ENCODE measurements at regions not wholly inside any gene's neighbourhood (a gene's known extent, or its start where the extent isn't known, plus 50 kb on each side); places are given as distances from the start of the nearest gene placed in this dataset.
A peak's percentile ranks its signal among the peaks of the same experiment; 100 is the strongest.

DNA sequence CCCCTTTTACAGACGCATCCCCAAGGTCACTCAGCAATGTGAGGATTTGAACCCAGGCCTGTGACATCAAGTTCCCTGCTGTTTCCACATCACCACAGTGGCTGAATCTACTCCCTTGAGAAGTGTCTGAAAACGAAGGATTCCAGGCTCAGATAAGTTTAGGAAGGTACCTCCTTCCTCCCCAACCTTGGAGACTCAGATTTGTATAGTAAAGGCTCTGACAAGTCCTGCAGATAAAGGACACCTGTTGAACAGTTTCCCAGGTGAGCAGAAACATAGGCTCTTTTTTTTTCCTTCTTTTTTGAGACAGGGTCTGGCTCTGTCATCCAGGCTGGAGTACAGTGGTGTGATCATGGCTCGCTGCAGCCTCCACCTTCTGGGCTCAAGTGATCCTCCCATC is 56.4 kb upstream of the PTPRS start:
- TF ChIP-seq, protein P1, sequence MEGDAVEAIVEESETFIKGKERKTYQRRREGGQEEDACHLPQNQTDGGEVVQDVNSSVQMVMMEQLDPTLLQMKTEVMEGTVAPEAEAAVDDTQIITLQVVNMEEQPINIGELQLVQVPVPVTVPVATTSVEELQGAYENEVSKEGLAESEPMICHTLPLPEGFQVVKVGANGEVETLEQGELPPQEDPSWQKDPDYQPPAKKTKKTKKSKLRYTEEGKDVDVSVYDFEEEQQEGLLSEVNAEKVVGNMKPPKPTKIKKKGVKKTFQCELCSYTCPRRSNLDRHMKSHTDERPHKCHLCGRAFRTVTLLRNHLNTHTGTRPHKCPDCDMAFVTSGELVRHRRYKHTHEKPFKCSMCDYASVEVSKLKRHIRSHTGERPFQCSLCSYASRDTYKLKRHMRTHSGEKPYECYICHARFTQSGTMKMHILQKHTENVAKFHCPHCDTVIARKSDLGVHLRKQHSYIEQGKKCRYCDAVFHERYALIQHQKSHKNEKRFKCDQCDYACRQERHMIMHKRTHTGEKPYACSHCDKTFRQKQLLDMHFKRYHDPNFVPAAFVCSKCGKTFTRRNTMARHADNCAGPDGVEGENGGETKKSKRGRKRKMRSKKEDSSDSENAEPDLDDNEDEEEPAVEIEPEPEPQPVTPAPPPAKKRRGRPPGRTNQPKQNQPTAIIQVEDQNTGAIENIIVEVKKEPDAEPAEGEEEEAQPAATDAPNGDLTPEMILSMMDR (IDR thresholded peaks at IDR 0.05): no peak
- H3K36me3 ChIP-seq: no peaks in the 10 kb centered on the region
- no peaks in the 10 kb centered on the region for H3K27me3 ChIP-seq (replicated peaks; ENCODE audit: insufficient read depth)

DNA sequence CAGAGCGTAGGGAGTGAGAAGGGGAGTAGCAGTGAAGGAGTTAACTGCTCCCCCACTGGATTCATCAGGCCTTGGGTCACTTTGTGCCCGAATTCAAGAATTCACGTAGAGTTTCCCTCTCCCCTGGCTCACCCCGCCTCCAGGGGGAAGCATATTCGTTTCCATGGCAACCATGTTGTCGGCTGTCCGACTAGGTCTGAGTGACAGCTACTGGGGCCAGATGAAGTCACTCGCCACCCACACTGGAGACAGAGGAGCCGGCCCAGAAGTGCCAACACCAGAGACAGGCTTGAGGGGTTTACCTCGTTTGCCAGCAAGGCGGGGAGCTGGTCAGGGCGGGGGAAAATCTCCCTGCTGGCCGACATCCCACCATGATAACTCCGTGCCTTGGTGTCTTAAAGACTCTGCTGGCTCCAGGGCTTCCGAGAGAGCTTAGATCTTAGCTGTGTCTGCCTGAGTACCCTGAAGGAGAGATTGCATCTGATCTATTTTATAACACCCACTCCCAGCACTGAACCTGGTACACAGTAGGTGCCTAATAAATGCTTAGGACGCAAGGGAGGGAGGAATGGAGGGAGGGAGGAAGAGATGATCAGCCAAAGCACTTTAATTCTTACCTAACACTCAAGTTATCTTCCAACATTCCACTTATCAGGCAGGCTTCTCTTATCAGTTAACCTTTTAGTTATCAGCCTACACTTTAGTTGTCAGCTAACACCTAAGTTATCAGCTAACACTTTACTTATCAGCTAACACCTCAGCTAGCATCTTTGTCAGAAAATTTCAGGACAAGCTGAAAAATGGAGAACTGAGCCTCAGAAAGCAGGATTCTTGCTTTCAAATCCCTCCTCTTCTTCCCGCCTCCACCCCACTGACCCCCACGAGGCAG is 57.2 kb upstream of the ZNRF4 start:
- no peak overlapping the region for H3K27ac ChIP-seq
- H3K4me1 ChIP-seq (ENCODE audit: control insufficient read depth in 1 of 2, low read depth in 2 of 2): no peaks in the 10 kb centered on the region
- TF ChIP-seq, protein P1 (IDR thresholded peaks at IDR 0.05): no peak
- no peaks in the 10 kb centered on the region for H3K9me3 ChIP-seq
- DNase-seq (ENCODE audit: low spot score) (no peak), ATAC-seq (ENCODE audit: insufficient number of reproducible peaks, low FRiP score, low read depth) (no peak)
- no peaks in the 10 kb centered on the region for H3K27me3 ChIP-seq (replicated peaks; ENCODE audit: insufficient read depth)
- no peak overlapping the region for H3K4me3 ChIP-seq
- H3K36me3 ChIP-seq: no peaks in the 10 kb centered on the region

More for the DNA sequence above, 56.4 kb upstream of the PTPRS start:
- Histone ChIP-seq H3K4me1 (ENCODE audit: control insufficient read depth in 1 of 2, low read depth in 2 of 2) (no peaks in the 10 kb centered on the region), H3K27ac (no peak overlapping the region), H3K4me3 (no peak overlapping the region), H3K9me3 (no peaks in the 10 kb centered on the region)
- no peak for DNase-seq (ENCODE audit: low spot score)
- ATAC-seq (ENCODE audit: insufficient number of reproducible peaks, low FRiP score, low read depth): no peak

DNA sequence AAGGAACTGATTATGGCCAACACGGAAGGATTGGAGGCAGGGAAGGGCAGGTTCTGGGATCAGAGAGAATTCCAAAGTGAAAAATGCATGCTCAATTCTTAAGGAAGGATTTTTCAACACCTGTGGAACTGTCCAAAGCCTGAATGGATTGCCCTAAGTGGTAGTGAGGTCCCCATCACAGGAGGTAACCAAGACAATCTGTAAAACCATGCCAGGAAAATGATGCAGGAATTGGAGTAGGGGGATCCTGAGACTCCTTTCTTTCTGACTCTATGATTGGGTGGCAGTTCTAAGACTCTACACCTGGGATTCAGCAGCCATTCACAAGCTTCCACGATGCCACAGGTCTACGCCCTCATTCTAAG is 56.5 kb upstream of the ZNRF4 start:
- Histone ChIP-seq H3K36me3 (no peaks in the 10 kb centered on the region), H3K4me3 (no peak overlapping the region), H3K9me3 (no peaks in the 10 kb centered on the region), H3K27ac (no peak overlapping the region), H3K27me3 (replicated peaks; ENCODE audit: insufficient read depth) (no peaks in the 10 kb centered on the region), H3K4me1 (ENCODE audit: control insufficient read depth in 1 of 2, low read depth in 2 of 2) (no peaks in the 10 kb centered on the region)
- DNase-seq (ENCODE audit: low spot score) (no peak), ATAC-seq (ENCODE audit: insufficient number of reproducible peaks, low FRiP score, low read depth) (no peak)
- TF ChIP-seq, protein P1 (IDR thresholded peaks at IDR 0.05): no peak

DNA sequence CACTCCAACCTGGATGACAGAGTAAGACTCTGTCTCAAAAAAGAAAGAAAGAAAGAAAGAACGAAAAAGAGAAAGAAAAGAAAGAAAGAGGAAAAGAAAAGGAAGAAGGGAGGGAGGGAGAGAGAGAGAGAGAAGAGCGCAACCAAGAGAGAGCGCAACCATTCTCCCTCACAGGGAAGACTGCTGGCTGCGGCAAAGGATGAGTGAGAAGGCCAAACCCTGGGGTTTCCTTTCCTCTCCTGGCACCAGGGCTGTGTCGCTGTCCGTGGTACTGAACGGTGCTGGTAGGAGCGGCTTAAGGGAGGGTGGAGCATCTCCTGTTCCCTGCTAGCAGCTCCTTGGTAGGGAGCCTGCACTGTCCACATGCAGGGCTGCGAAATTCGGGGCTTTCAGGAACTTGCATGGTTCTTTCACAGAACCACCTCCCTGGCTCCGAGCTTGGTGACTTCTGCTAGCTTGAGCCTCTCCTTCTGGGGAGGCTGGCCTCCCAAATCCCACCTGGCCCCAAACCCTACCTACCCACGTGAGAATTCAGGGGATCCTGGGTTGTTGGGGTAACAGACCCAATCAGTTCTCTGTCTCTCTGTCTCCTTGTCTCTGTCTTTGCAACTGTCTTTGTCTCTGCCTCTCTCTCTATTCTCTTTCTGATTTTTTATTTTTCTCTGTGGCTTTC is 51.1 kb upstream of the ZNRF4 start:
- TF ChIP-seq, protein P1 (IDR thresholded peaks at IDR 0.05): no peak
- ATAC-seq (ENCODE audit: insufficient number of reproducible peaks, low FRiP score, low read depth): no peak
- H3K9me3 ChIP-seq: no peaks in the 10 kb centered on the region
- H3K36me3 ChIP-seq: no peaks in the 10 kb centered on the region
- no peaks in the 10 kb centered on the region for H3K27me3 ChIP-seq (replicated peaks; ENCODE audit: insufficient read depth)
- H3K4me3 ChIP-seq: no peak overlapping the region
- no peaks in the 10 kb centered on the region for H3K4me1 ChIP-seq (ENCODE audit: control insufficient read depth in 1 of 2, low read depth in 2 of 2)
- H3K27ac ChIP-seq: no peak overlapping the region
- peak; percentile 5 for DNase-seq (ENCODE audit: low spot score)
